GM12878 (cell line): ENCODE measurements at regions not wholly inside any gene's neighbourhood (a gene's known extent, or its start where the extent isn't known, plus 50 kb on each side); places are given as distances from the start of the nearest gene placed in this dataset.

ENCODE experiments used
- ATAC-seq: fragments of 200-7000 bp; cut with Tn5 transposase; 3 replicates; pipeline ENCODE4 v1.9.1; 2020; ENCODE audit warnings: mild to moderate bottlenecking, moderate library complexity
- BruUV-seq: library from RNA; stranded (reverse); fragments of 400-500 nt; replicated peaks from 2 replicates; lab custom pipeline; 2021; lab: Mats Ljungman, UMichigan
- CTCF ChIA-PET: fragments of 300-600 bp; sonication (Branson Sonifier 250); formaldehyde crosslinking; extraction: SDS; loops from one replicate; lab custom pipeline; 2021; ENCODE audit warnings: inconsistent platforms; lab: Yijun Ruan, JAX
- POLR2A ChIA-PET: fragments of 350-600 bp; formaldehyde crosslinking; extraction: SDS; loops from one replicate; lab custom pipeline; 2021; ENCODE audit warnings: inconsistent platforms; lab: Charles Lee
- RAD21 ChIA-PET: fragments of 300-600 bp; sonication (Branson Sonifier 250); formaldehyde crosslinking; loops from one replicate; lab custom pipeline; 2023; ENCODE audit warnings: antibody characterized with exemption; ENCODE audit not compliant: unreplicated experiment; lab: Charles Lee
- SMC1A ChIA-PET: fragments of 300-600 bp; sonication (Branson Sonifier 250); formaldehyde crosslinking; loops from one replicate; lab custom pipeline; 2023; ENCODE audit not compliant: unreplicated experiment, uncharacterized antibody; lab: Charles Lee
- DNase-seq: peaks from one replicate; pipeline ENCODE4 v3.0.0-alpha.2; 2011; ENCODE audit warnings: low read depth, low spot score
- FAIRE-seq: peaks from 3 replicates; lab custom pipeline; 2011; peaks lifted over from hg19 to GRCh38; lab: Jason Lieb, UNC
- H2AFZ ChIP-seq: 2 replicates; pipeline ENCODE4 v1.6.0; 2011; ENCODE audit warnings: low read depth, low read length, control low read depth; ENCODE audit not compliant: control insufficient read depth
- H3K27ac ChIP-seq: 2 replicates; pipeline ENCODE4 v1.5.1; 2011; ENCODE audit warnings: control low read depth; ENCODE audit not compliant: control insufficient read depth, insufficient read depth
- H3K27me3 ChIP-seq, 2 experiments: replicated peaks in 1 of 2; 2 replicates each; pipeline versions ENCODE4 v1.6.0 to v1.6.1; 2011; ENCODE audit warnings: low read length in 1 of 2; ENCODE audit not compliant: control insufficient read depth in 2 of 2, insufficient read depth in 2 of 2
- H3K36me3 ChIP-seq, 2 experiments: 2 replicates each; pipeline ENCODE4 v1.5.1; 2011; ENCODE audit warnings: low read length in 1 of 2; ENCODE audit not compliant: control insufficient read depth in 2 of 2, insufficient read depth in 2 of 2
- H3K4me1 ChIP-seq: 2 replicates; pipeline ENCODE4 v1.6.1; 2011; ENCODE audit warnings: mild to moderate bottlenecking, low read length, moderate library complexity, mixed read lengths; ENCODE audit not compliant: control insufficient read depth, insufficient read depth
- H3K4me2 ChIP-seq: 2 replicates; pipeline ENCODE4 v1.6.0; 2011; ENCODE audit warnings: control low read depth; ENCODE audit not compliant: control insufficient read depth, insufficient read depth
- H3K4me3 ChIP-seq: fragments of 200-600 bp; sonication (generic); 2 replicates; pipeline ENCODE4 v1.5.1; 2016
- H3K79me2 ChIP-seq: 2 replicates; pipeline ENCODE4 v1.6.0; 2011; ENCODE audit warnings: low read length; ENCODE audit not compliant: control insufficient read depth, insufficient read depth
- H3K9ac ChIP-seq: 2 replicates; pipeline ENCODE4 v1.8.0; 2011; ENCODE audit warnings: low read length, control low read depth, mixed read lengths; ENCODE audit not compliant: control insufficient read depth, insufficient read depth
- H3K9me3 ChIP-seq: replicated peaks from 3 replicates; pipeline ENCODE4 v1.5.1; 2011; ENCODE audit warnings: mild to moderate bottlenecking, low read length; ENCODE audit not compliant: control insufficient read depth, insufficient read depth
- H4K20me1 ChIP-seq: 2 replicates; pipeline ENCODE4 v1.6.0; 2011; ENCODE audit not compliant: control insufficient read depth, insufficient read depth
- BHLHE40 ChIP-seq, 2 experiments: fragments of 450-650 bp in 1 of 2; IDR thresholded peaks; 2 replicates each; pipeline ENCODE4 v1.6.1; 2011 to 2017; ENCODE audit warnings: low read depth in 2 of 2, borderline replicate concordance in 1 of 2, improper control_type of control experiment in 1 of 2, low read length in 1 of 2, mild to moderate bottlenecking in 1 of 2
- HDAC6 ChIP-seq: fragments of 200-600 bp; sonication (generic); IDR thresholded peaks from one replicate; pipeline ENCODE4 v1.8.0; 2017; ENCODE audit warnings: antibody characterized with exemption; ENCODE audit not compliant: unreplicated experiment
- NBN ChIP-seq: fragments of 450-650 bp; IDR thresholded peaks from 2 replicates; pipeline ENCODE4 v1.6.1; 2016
- PAX5 ChIP-seq: IDR thresholded peaks from 2 replicates; pipeline ENCODE4 v1.6.1; 2011; ENCODE audit warnings: low read depth, low read length, borderline replicate concordance
- PML ChIP-seq: IDR thresholded peaks from 2 replicates; pipeline ENCODE4 v1.6.1; 2012; ENCODE audit warnings: low read length, inconsistent platforms
- TCF7 ChIP-seq: IDR thresholded peaks from 2 replicates; pipeline ENCODE4 v1.6.1; 2014; ENCODE audit warnings: antibody characterized with exemption, borderline replicate concordance
- YY1 ChIP-seq: IDR thresholded peaks from 2 replicates; pipeline ENCODE4 v1.6.1; 2011; ENCODE audit warnings: low read depth, mild to moderate bottlenecking, low read length
- WGBS: methylation state at CpG from one replicate; pipeline ENCODE4 v1.1.6; 2016; ENCODE audit warnings: low lambda C conversion rate; ENCODE audit not compliant: insufficient replicate concordance, insufficient coverage; ENCODE audit errors: missing lambda C conversion rate; 5-methylcytosine and 5-hydroxymethylcytosine counted together
- in situ Hi-C: fragments of 300-500 bp; cut with MboI; formaldehyde crosslinking; loops from 9 replicates; pipeline ENCODE4 v1.14.3; 2018; ENCODE audit warnings: mixed read lengths
- intact Hi-C: fragments of 100-400 bp; cut with micrococcal nuclease; formaldehyde crosslinking; loops from one replicate; pipeline ENCODE4 v1.14.2; 2022; ENCODE audit not compliant: unreplicated experiment
- TF ChIP-seq, protein P1 (sequence below): fragments of 450-650 bp; IDR thresholded peaks from 2 replicates; pipeline ENCODE4 v1.6.1; 2017; ENCODE audit warnings: mild to moderate bottlenecking
- TF ChIP-seq, protein P2 (sequence below): IDR thresholded peaks from 2 replicates; pipeline ENCODE4 v1.6.1; 2011; ENCODE audit warnings: low read depth, low read length, improper control_type of control experiment, borderline replicate concordance
- TF ChIP-seq, protein P3 (sequence below): IDR thresholded peaks from 2 replicates; pipeline ENCODE4 v1.6.1; 2012; ENCODE audit warnings: low read depth, low read length, improper control_type of control experiment

DNA sequence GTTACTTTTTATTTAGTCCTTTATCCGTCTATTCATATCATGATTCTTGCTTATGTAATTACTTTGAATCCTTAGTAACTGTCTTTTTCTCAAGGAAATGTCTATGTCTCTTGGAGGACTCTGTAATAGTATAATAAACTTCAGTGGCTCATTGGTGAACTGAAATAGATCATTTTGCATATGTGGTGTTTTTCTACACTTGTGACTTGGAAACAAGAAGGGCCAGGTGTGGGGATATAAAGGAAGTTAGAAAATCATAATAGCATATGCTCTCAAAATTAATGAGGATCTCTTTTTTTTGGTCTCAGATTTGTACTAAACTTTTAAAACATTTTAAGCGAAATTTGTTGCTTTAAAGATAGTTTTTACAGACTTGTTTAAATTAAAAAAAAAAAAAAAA is 453.0 kb upstream of the CDH20 start:
- ATAC-seq (no peak), FAIRE-seq (no peak), DNase-seq (no peak)
- H3K9me3 ChIP-seq: no peaks in the 10 kb centered on the region
- ChIA-PET SMC1A (no interaction called here), POLR2A (no interaction called here), RAD21 (no interaction called here), CTCF (no interaction called here)
- 28% methylated on average over 2 of the region's 2 CpGs for WGBS
- intact Hi-C loops: no loop called here
- H2AFZ ChIP-seq: no peak overlapping the region
- H3K36me3 ChIP-seq: no peaks in the 10 kb centered on the region
- H4K20me1 ChIP-seq: no peaks in the 10 kb centered on the region
- no peak overlapping the region for H3K27ac ChIP-seq
- no peak overlapping the region for H3K4me3 ChIP-seq
- no peaks in the 10 kb centered on the region for H3K79me2 ChIP-seq
- BruUV-seq: no TSS peak
- in situ Hi-C loops: no loop called here
- TF ChIP-seq BHLHE40 (IDR thresholded peaks at IDR 0.05; ENCODE audit: borderline replicate concordance in 1 of 2, low read depth in 2 of 2, low read length in 1 of 2): no peak
- no peak for TF ChIP-seq NBN
- TF ChIP-seq PML: no peak
- TF ChIP-seq YY1: no peak
- TF ChIP-seq, protein P1, sequence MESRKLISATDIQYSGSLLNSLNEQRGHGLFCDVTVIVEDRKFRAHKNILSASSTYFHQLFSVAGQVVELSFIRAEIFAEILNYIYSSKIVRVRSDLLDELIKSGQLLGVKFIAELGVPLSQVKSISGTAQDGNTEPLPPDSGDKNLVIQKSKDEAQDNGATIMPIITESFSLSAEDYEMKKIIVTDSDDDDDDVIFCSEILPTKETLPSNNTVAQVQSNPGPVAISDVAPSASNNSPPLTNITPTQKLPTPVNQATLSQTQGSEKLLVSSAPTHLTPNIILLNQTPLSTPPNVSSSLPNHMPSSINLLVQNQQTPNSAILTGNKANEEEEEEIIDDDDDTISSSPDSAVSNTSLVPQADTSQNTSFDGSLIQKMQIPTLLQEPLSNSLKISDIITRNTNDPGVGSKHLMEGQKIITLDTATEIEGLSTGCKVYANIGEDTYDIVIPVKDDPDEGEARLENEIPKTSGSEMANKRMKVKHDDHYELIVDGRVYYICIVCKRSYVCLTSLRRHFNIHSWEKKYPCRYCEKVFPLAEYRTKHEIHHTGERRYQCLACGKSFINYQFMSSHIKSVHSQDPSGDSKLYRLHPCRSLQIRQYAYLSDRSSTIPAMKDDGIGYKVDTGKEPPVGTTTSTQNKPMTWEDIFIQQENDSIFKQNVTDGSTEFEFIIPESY: no peak
- TF ChIP-seq, protein P2, sequence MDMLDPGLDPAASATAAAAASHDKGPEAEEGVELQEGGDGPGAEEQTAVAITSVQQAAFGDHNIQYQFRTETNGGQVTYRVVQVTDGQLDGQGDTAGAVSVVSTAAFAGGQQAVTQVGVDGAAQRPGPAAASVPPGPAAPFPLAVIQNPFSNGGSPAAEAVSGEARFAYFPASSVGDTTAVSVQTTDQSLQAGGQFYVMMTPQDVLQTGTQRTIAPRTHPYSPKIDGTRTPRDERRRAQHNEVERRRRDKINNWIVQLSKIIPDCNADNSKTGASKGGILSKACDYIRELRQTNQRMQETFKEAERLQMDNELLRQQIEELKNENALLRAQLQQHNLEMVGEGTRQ: no peak
- TF ChIP-seq, protein P3, sequence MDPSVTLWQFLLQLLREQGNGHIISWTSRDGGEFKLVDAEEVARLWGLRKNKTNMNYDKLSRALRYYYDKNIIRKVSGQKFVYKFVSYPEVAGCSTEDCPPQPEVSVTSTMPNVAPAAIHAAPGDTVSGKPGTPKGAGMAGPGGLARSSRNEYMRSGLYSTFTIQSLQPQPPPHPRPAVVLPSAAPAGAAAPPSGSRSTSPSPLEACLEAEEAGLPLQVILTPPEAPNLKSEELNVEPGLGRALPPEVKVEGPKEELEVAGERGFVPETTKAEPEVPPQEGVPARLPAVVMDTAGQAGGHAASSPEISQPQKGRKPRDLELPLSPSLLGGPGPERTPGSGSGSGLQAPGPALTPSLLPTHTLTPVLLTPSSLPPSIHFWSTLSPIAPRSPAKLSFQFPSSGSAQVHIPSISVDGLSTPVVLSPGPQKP: no peak
- no peak for TF ChIP-seq PAX5
- no peak for TF ChIP-seq TCF7
- TF ChIP-seq HDAC6: no peak
- H3K4me2 ChIP-seq: no peak overlapping the region
- H3K27me3 ChIP-seq: no peaks in the 10 kb centered on the region
- no peaks in the 10 kb centered on the region for H3K4me1 ChIP-seq
- H3K9ac ChIP-seq: no peak overlapping the region
